ENCODE measurements at regions not wholly inside any gene's neighbourhood (a gene's known extent, or its start where the extent isn't known, plus 50 kb on each side); places are given as distances from the start of the nearest gene placed in this dataset.
A peak's percentile ranks its signal among the peaks of the same experiment; 100 is the strongest.
"Not testable (repeated sequence)": the region's sequence is repeated elsewhere in the genome, so short reads cannot be mapped to it uniquely, and the experiment has no call there.

DNA sequence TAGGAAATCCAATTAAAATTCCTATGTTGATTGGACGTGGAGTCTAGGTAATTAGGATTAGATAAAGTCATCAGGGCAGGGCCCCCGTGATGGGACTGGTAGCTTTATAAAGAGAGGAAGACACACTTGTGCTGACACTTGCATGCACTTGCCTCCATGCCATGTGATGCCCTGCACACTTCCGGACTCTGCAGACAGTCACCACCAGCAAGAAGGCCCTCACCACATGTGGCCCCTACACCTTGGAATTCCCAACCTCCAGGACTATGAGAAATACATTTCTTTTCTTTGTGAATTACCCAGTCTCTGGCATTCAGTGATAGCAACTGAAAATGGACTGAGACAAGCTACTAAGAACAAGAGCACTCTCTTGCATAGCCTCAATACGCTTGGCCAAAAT is 90.6 kb downstream of the CRYGS start:
- no peak for DNase-seq

DNA sequence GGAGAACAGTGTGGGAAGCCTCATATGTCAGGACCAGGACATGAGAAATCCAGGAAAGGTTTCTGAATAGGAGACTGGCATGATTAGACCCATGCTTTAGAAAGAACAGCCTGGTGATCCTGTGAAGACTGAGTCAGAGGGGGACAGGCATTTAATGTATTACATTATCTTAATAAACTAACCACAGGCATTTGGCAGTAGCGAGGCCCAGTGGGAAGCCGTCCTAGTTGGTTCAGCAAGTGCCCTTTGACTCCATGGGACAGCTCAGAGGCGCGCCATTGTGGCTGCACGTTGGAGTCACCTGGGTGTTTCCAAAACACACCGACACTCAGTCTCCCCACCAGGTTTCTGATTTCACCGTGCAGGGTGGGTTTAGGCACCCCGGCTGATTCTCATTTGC is 90.5 kb upstream of the DGKG start:
- peak; percentile 73 for DNase-seq

DNA sequence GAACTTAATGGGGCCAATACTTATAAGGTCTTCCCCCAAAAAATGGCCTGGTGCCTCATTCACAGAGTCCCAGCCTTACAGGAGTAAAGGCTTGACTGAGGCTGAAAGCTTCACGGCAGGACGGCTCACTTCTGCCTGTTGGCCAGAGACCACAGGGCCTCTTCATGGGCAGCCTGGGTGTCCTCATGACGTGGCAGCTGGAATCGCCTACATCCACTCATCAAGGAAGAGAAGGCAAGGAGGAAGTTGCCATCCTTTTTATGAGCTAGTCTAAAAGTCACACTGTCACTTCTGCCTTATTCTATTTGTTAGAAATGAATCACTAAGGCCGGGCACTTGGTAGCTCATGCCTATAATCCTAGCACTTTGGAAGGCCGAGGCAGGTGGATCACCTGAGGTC is 89.3 kb upstream of the DGKG start:
- no peak for DNase-seq

DNA sequence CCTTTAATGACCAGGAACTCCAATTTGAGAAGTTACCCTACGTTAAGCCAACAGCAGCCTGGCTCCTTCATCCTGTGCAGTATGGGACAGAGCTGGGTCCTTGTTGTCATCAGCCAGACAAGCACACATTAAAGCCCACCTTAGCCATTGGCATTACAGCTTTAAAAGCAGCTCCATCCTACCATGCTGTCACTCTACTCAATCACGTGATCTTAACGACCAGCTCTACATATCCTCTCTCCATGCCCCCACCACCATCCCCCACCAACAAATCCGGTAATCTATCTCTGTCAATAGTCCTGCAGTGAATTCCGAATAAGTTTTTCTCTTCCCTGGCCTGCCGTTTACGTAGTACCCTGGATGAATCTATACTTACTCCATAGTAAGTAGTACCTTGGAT is 82.9 kb upstream of the DGKG start:
- no peak for DNase-seq

DNA sequence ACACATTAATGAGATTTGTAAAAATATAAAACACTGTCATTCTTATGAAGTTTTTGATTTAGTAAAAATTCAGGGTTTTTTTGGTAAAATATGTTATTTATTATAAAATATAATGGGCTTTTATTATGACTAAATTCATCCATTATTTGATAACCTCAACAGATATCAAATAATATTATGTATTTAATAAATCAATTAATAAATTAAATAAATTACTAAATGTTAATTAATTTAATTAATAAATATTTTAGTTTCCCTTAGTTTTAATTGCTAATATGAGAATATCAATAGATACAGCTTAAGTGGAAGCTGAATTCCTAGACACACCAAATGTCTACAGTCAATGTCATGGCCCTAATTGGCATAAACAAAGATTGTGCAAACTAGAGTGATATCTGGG is 82.3 kb upstream of the DGKG start:
- DNase-seq, result no peak

DNA sequence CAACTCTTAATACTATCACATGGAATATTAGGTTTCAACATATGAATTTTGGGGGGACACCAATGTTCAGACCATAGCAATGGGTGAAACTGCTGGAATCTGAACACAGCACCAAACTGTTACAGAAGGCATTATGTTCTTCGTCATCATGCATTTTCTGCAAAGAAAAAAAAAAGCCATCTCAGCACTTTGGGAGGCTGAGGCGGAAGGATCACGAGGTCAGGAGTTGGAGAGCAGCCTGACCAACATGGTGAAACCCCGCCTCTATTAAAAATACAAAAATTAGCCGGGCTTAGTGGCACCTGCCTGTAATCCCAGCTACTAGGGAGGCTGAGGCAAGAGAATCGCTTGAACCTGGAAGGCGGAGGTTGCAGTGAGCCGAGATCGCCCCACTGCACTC is 80.9 kb upstream of the DGKG start:
- not testable (repeated sequence) for DNase-seq

DNA sequence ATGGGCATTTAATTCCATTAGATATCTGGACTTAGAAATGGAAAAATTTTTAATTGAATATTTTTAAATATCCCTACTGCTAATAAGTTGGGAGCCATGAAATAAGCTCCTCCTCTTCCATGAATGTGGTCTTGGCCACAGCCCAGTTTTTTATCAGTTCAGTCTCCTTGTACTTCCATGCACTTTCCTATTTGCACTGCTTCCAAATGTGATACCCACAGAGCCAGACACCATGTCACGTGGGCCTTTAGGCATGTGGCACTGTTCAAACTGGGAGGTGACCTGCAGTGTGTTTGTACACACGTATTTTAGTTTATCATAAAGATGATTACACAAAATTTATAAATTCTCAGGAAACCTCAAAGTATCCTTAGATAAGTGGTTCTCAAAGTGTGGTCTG is 80.1 kb upstream of the DGKG start:
- DNase-seq, result no peak

DNA sequence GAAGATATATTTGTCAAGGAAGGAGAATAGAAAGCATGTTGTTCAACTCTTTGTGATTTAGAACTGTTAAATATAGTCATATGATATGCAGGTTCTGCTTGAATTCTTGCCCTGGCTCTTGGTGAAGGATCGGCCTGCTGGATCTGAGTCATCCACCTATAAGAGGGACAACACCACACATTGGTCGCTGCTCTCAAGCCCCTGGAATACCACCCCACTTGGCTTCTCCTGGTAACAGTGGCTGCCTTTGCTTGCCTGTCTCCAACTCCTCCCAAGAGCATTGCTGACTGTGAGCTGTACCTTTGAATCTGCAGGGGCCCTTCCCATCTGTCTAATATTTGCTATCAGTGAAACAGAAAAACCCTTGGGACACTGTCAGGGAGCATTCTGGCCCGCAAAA is 78.9 kb upstream of the DGKG start:
- DNase-seq, result no peak

DNA sequence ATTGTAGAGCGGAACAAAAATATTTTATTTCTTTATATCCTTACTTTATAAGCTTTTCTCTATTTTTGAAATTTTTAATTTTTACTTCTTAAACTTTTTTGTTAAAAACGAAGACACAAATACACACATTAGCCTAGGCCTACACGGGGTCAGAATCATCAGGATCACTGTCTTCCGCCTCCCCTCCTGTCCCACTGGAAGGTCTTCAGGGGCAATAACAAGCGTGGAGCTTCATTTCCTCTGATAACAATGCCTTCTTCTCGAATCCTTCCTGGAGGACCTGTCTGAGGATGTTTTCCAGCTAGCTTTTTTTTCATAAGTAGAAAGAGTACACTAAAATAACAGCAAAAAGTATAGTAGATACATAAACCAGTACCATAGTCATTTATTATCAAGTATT is 77.7 kb upstream of the DGKG start:
- no peak for DNase-seq

DNA sequence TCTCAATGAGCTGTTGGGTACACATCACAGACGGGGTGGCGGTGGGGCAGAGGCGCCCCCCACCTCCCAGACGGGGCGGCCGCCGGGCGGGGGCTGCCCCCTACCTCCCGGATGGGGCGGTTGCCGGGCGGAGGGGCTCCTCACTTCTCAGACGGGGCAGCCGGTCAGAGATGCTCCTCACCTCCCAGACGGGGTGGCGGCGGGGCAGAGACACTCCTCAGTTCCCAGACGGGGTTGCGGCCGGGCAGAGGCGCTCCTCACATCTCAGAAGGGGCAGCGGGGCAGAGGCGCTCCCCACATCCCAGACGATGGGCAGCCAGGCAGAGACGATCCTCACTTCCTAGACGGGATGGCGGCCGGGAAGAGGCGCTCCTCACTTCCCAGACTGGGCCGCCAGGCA is 73.3 kb upstream of the DGKG start:
- not testable (repeated sequence) for DNase-seq

DNA sequence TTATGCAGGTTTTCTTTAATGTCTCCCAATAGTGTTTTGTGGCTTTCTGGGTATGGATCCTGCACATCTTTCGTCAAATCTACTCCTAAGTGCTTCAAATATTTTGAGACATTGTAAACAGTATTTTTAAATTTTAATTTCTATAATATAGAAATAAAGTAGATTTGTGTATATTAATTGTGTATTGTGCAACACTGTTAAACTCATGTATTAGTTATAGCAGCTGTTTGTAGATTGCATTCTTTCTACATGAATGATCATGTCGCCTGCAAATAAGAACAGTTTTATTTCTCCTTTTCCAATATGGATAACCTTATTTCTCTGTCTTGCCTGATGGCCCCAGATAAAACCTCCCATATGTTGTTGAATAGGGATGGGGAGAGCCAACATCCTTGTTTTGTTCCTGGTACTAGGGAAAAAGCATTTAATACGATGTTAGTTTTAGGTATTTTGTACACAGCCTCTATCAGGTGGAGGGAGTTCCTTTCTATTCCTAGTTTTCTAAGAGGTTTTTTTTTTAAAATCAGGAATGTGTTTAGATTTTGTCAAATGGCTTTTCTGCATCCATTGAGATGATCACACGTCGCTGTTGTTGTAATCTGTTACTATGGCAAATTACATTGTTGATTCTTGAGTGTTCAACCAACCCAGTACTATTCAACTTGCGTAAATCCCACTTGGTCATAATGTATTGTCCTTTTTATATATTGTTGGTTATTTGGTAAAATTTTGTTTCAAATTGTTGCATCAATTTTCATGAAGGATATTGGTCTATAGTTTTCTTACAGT is 71.1 kb upstream of the DGKG start:
- no peak for DNase-seq

DNA sequence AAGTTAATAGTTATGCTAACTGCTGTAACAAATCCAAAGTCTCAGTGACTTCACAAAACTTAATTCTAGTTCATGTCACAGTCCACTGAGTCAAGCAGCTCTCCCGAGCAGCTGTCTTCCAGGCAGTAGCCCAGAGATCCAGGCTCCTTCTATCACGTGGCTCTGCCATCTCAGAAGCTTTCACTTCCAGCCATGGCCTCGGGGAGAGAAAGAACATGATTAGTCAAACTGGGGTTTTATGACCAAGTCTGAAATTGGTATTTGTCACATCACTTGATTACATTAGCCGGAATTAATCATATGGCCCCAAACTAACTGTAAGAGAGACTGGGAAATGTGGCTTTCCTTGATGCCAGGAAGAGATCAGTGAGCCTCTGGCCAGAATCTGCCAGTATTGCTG is 70.2 kb upstream of the DGKG start:
- no peak for DNase-seq

DNA sequence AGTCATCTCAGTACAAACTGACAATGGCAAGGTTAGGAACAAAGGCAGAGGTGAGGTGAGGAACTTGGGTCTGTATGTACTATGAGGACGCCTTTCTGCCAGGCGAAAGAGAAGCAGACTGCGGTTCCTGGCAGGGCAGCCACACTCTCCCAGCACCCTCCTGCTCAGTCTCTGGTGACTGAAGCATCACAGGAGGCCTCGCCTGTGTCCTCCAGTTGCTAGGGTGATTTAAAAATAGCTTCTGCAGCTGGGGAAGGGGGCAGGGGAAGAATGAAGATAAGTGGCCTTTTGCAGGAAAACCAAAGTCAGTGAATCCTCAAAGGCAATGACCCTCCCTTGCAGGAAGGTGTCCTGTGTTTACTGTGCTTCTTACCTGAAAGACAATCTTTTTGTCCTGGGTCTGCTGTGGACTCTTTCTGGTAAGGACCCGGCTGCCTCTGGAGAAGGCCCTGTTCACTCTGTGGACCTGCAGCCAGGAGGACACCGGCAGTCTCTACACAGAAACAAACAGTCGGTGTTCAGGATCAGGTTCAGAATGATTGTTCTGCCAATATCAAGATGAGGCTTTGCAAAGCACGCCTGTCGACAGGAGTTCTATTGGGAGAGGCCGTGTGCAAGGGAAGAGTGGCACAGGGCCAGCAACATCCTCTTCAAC is 65.7 kb upstream of the DGKG start:
- peak; percentile 5 for DNase-seq

DNA sequence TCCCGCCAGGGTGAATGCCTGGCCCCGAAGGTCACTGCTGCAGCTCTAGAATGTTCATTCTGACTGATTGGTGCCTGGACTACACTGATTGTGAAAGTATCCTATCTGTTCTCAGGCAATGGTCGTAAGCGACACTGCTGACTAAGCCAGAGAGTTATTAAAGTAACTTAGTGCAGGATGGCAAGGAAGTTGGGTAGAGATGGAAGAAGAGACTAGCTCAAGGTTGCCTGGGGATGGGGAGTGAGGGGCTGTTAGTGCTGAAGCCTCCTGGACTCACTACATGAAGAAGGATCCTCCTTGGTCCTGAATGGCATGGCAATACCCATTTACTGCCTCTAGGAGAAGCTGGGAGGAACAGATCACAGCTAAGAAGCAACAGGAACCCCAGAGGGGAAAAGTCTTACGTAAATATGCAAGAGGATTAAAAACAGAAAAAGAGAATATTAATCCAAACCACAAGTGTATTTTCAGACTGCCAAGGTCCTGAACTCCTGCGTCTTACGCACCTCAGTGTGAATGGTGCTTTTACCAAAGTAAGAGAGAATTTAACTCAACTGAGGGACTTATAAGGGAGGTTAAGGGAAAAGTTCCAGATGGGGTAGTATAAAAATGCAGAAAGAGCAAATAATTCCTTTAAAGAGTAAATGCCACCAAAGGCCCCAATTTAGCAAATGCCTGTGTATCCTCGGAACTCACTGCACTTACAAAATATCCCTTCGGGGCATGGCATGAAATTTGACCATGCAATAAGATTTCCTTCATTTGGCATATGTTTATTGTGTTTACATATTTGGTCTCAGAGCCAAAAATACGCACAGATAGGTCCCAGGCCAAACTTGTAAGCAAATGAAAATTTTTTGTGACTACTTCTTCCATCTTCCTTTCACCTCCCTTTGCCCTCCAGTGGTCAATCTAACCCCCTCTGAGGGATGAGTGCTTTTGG is 64.0 kb upstream of the DGKG start:
- peak; percentile 38 for DNase-seq

DNA sequence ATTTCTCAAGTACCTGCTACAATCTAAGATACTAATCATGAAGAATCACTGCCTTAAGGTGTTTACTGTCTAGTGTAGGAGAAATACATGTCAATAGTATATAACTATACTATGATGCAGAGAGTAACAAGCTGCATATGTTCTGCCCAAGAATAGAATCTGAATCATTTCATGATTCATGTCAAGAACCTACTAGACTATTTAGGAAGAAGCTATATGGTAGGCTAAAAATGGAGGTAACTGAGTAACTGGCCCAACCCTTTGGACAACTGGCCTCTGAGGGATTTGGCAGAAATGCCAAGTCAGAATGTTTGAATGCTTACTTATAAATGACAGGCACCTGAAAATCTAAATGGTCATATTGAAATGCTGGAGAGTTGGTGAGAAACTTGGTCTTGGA is 59.9 kb upstream of the DGKG start:
- no peak for DNase-seq

DNA sequence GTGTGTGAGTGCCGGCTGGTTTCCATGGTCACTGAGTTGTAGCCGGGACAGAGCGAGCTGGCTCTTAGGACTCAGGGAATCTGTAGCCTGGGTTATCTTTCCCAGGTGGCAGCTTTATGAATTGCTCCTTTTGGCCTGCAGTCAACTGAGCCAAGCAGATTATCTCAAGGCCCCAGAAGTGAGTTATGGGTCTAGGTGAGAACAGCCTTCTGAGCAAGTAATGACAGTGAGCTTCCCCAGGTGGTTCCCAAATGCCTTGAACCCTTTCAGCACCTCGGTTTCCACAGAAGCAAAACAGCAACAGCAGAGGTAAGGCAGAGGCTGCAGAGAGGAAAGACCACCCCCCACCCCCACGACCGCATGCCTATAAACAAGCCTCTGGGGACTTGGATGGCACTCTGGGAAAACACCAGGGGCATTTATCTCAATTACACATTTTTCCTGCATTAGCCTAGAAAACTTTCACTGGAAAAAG is 56.7 kb upstream of the DGKG start:
- DNase-seq, result peak; percentile 10

DNA sequence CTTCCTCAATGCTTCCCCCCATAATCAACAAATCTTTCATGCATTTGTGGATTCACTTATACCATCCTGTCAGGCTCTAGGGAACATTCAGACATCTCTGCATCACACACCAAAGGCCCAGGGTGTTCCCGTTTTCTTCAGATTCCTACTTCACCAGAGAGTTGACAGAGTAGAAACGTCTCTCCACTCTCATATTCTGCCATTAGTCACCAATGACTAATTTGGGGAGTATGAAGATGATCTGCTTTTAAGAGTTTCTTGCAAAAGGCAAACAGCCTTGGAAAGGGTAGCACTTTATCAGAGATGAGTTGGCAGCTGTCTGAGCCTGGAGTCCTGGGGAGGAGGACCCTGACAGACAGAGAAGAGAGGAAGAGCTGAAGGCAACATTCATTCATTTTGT is 55.8 kb upstream of the DGKG start:
- DNase-seq, result peak; percentile 91

DNA sequence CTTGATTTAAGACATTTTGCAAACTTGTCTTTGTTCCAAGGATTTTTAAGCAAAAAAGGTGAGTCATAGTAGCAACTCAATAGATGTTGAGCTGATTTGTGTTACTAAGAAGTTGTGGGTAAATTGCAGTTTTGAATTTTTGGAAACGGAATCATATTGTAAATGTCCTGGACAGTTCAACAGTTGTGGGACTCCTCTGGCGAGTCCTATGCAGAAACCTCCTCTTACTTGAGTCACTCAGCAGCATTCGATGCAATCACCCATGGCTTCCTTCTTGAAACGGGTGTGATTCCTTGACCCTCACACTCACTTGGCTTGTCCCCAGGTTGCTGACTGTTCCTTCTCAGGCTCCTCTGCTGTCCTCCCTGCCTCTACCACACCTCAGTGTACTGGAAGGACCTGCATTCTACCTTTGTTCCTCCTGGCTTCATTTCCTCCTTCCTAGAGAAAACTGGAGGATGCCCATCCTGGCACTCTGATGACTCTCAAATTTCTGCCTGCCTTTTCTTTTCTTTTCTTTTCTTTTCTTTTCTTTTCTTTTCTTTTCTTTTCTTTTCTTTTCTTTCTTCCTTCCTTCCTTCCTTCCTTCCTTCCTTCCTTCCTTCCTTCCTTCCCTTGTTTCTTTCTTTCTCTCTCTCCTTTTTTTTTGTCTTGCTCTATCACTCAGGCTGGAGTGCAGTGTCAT is 52.8 kb upstream of the DGKG start:
- peak; percentile 73 for DNase-seq

DNA sequence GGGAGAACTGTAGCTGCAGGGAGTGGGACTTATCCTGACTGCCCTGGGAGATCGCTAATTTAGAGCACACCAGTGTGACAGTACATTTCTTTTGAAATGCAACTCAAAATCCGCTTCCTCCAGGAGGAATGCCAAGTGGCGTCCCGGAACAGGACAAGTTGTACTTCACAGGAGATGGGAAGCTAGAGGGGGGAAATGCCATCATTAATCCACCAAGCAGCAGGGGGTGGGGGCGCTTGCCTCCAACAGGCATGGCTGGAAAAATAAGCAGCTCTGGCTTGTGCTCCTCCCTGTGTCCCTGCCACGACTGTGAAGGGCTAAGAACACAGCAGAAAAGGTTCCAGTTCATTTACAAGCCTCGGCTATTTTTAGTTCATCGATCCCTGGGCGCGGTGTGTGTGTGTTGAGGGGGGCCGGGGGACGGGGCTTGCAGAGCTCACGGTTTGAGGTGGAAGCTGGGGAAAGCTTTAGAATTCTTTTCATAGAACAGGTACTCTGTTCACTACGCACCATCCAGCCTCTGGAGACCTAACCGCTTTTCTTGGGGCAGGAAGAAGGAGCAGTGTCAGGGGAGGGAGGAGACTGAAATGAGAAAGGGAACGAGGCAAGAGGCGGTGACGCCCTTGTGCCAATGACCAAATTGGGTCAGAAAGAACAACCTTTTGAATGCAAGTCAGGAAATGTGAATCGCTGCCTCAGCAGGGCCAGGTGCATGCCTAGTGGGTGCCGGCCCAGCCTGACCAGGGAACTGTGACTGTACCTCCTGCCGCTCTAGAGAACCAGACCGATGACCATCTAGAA is 51.8 kb upstream of the DGKG start:
- DNase-seq, result peak; percentile 59

DNA sequence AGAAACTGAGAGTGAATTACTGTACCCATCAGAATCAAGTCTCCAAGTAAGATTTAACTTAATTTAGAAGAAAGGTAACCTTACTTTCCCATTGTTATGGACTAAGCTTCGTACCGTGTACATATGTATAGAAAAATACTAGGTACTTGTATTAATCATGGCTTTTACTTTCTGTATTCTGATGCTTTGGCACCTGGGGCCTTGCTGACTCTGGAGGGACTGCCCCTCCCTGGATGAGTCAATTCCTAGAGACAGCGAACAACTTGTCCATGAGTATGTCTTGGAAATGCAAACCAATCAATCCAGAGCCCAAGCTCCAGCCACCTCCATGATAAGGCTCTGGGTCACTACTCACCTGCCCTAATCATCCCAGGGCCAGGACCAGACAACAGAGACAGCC is 50.0 kb upstream of the DGKG start:
- DNase-seq, result no peak
